Activated CD4-positive, alpha-beta T cell treated with anti-CD3 and anti-CD28 coated beads, Interleukin-2, amount 50 U/mL, for 16 hours (primary cell): ENCODE measurements at regions not wholly inside any gene's neighbourhood (a gene's known extent, or its start where the extent isn't known, plus 50 kb on each side); places are given as distances from the start of the nearest gene placed in this dataset.

ENCODE experiments used
- DNase-seq: peaks from one replicate; pipeline ENCODE4 v3.0.0-alpha.2; 2020

GRCh38 chr4:55754754-55755350, 64.7 kb upstream of the EXOC1L start:
- no peak for DNase-seq

DNA sequence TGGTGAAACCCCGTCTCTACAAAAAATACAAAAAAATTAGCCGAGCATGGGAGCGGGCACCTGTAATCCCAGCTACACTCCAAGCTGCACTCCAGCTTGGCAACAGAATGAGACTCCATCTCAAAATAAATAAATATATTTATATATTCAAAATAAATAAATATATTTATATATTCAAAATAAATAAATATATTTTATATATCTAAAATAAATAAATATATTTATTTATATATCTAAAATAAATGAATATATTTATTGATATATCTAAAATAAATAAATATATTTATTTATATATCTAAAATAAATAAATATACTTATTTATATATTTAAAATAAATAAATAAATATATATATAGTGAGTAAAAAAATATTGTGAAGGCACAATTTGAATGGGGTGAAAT, 63.4 kb upstream of the EXOC1L start:
- DNase-seq, result no peak

DNA sequence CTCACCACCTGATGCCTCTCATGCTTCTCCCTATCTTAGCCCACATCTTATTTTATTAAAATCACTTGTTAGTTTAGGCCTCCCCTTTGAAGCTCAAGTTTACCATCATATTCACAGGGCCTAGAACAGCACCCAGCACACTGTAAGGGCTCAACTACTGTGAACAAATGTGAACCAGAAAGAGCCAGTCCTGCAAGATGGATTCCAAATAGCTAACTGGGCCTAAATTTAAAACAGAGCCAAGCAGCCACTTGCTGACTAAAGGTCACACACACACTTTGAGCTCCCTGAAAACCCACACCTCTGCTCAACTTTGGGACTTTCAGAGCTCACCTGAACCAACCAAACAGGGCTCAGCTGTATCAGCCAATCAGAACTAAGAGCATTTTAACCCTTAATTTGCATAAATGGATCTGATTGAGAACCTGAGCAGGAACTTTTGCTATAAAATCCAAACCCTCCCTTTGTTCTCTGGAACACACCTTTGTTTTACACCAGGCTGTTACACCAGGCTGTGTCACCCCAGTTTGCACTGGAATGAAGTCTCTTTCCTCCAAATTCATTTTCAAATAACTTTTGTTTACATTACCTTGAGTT, 62.1 kb upstream of the EXOC1L start:
- no peak for DNase-seq

- DNase-seq, result peak; percentile 29
Measured at GRCh38 chr4:55758066-55758465, 61.5 kb upstream of the EXOC1L start.

- no peak for DNase-seq
Measured at GRCh38 chr4:55758570-55758969, 61.0 kb upstream of the EXOC1L start.

GRCh38 chr4:55762819-55763218, 56.8 kb upstream of the EXOC1L start:
- no peak for DNase-seq

DNA sequence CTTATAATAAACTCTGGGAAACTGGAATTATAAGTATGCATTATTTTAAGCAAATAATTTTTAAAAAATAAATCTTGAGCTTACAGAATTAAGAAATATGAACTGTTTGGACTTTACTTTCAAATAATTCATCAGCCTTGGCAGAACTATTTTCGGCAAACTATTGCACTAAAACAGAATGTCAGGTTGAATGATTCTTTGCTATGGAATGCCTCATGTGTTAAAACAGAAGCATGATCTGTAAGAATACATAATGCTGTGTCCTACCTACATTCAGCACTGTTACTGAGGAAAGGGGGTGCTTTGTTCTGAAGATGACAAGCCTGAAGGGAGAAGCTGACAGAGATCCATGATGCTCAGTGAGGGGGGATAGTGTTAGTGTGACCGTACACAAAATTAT, 55.6 kb upstream of the EXOC1L start:
- no peak for DNase-seq

GRCh38 chr4:55765070-55765469, 54.5 kb upstream of the EXOC1L start:
- no peak for DNase-seq

DNA sequence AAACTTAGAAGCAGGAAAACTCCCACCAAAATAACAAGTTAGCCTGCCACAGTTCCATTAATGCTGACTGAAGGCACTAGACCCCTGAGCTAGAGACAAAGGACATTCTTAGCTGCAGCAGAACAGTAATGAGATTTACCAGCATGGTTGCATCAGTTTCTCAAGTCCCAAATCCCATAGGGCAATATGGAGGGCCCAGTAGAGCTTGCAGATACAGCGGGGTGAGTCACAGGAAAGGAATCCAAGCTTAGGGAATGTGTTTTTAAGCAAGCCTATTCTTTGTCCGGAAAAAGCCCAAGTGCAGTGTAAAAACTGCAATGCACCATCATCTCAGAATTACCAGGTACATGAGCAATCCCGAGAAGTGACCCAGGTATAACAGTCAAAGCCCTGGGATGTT, 51.3 kb upstream of the EXOC1L start:
- no peak for DNase-seq
